ENCODE measurements at regions not wholly inside any gene's neighbourhood (a gene's known extent, or its start where the extent isn't known, plus 50 kb on each side); places are given as distances from the start of the nearest gene placed in this dataset.

- no peak for DNase-seq
Measured at GRCh38 chr5:155222393-155222792, 208.8 kb downstream of the KIF4B start.

GRCh38 chr5:155229135-155229534, 215.6 kb downstream of the KIF4B start:
- no peak for DNase-seq

- no peak for DNase-seq
Measured at GRCh38 chr5:155239803-155240202, 226.2 kb downstream of the KIF4B start.

GRCh38 chr5:155250596-155250995, 237.0 kb downstream of the KIF4B start:
- DNase-seq = no peak

GRCh38 chr5:155252025-155252424, 238.5 kb downstream of the KIF4B start:
- no peak for DNase-seq

- DNase-seq = no peak
Measured at GRCh38 chr5:155252717-155253116, 239.2 kb downstream of the KIF4B start.

- DNase-seq = no peak
Measured at GRCh38 chr5:155254399-155254798, 240.8 kb downstream of the KIF4B start.

GRCh38 chr5:155258161-155258560, 244.6 kb downstream of the KIF4B start:
- DNase-seq = no peak

GRCh38 chr5:155259648-155260047, 246.1 kb downstream of the KIF4B start:
- no peak for DNase-seq

GRCh38 chr5:155260798-155261197, 247.2 kb downstream of the KIF4B start:
- DNase-seq = no peak

GRCh38 chr5:155263381-155263780, 249.8 kb downstream of the KIF4B start:
- no peak for DNase-seq

- no peak for DNase-seq
Measured at GRCh38 chr5:155264809-155265208, 251.3 kb downstream of the KIF4B start.

- no peak for DNase-seq
Measured at GRCh38 chr5:155268770-155269425, 255.3 kb downstream of the KIF4B start.

GRCh38 chr5:155270725-155271124, 257.2 kb downstream of the KIF4B start:
- DNase-seq = no peak

- DNase-seq = no peak
Measured at GRCh38 chr5:155274484-155274883, 260.9 kb downstream of the KIF4B start.

GRCh38 chr5:155275222-155275621, 261.7 kb downstream of the KIF4B start:
- no peak for DNase-seq

- DNase-seq = no peak
Measured at GRCh38 chr5:155276231-155276630, 262.7 kb downstream of the KIF4B start.

- no peak for DNase-seq
Measured at GRCh38 chr5:155278532-155278931, 265.0 kb downstream of the KIF4B start.

- DNase-seq = no peak
Measured at GRCh38 chr5:155282503-155283107, 269.1 kb downstream of the KIF4B start.

- no peak for DNase-seq
Measured at GRCh38 chr5:155285706-155286105, 272.2 kb downstream of the KIF4B start.

- DNase-seq = no peak
Measured at GRCh38 chr5:155290937-155291336, 277.4 kb downstream of the KIF4B start.

GRCh38 chr5:155293605-155294178, 280.1 kb downstream of the KIF4B start:
- DNase-seq = no peak

GRCh38 chr5:155295111-155295510, 281.6 kb downstream of the KIF4B start:
- no peak for DNase-seq

GRCh38 chr5:155299386-155300005, 285.9 kb downstream of the KIF4B start:
- no peak for DNase-seq

All from activated CD4-positive, alpha-beta T cell treated with anti-CD3 and anti-CD28 coated beads for 1 hour (primary cell).